ENCODE measurements at regions not wholly inside any gene's neighbourhood (a gene's known extent, or its start where the extent isn't known, plus 50 kb on each side); places are given as distances from the start of the nearest gene placed in this dataset.

- DNase-seq (no peak), ATAC-seq (no peak)
- H3K36me3 Mint-ChIP-seq (ENCODE audit: low read depth) = no peaks in the 10 kb centered on the region
- H3K4me1 Mint-ChIP-seq = no peaks in the 10 kb centered on the region
- no peak overlapping the region for H3K4me3 Mint-ChIP-seq
- H3K27me3 Mint-ChIP-seq = no peaks in the 10 kb centered on the region
- no peak overlapping the region for H3K27ac Mint-ChIP-seq
- peaks cover 8% of the 10 kb centered on the region for H3K9me3 Mint-ChIP-seq
Measured at GRCh38 chr7:45391618-45392451, 182.3 kb upstream of the ADCY1 start.

DNA sequence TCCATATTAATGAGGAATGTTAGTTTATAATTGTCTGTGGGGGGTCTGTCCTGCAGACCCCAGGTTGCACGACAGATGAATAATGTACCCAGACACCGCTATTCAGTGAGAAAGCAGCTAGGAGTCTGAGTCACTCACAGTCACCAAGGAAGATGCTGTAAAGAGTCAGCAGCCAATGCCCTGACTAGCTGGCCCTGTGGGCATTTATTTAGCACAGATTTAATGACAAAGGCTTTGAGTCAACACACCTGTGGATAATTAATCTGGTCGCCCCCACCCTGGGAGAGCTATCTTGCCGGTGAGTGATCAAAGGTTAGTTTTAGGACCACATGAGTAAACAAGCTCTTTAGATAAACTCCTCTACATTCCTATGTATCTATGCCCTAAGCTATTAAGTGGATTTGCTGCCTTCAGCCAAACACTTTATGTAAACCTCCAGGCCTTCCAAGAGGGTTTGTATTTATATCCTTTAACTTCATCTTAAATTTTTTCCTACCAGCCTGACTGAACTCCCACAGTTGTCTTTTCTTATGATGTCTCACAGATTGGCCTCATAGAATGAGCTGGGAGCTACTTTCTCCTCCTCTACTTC, 180.0 kb upstream of the ADCY1 start:
- ATAC-seq (no peak), DNase-seq (no peak)
- Mint-ChIP-seq H3K27ac (no peak overlapping the region), H3K4me1 (no peaks in the 10 kb centered on the region), H3K9me3 (peaks cover 8% of the 10 kb centered on the region), H3K4me3 (no peak overlapping the region), H3K27me3 (peaks cover 1% of the 10 kb centered on the region), H3K36me3 (ENCODE audit: low read depth) (no peaks in the 10 kb centered on the region)

- H3K4me3 Mint-ChIP-seq = no peak overlapping the region
- DNase-seq (no peak), ATAC-seq (no peak)
- H3K9me3 Mint-ChIP-seq = peaks cover 13% of the 10 kb centered on the region
- H3K36me3 Mint-ChIP-seq (ENCODE audit: low read depth) = no peaks in the 10 kb centered on the region
- peaks cover 4% of the 10 kb centered on the region for H3K27me3 Mint-ChIP-seq
- H3K4me1 Mint-ChIP-seq = peaks cover 11% of the 10 kb centered on the region
- H3K27ac Mint-ChIP-seq = no peak overlapping the region
Measured at GRCh38 chr7:45399069-45399468, 175.1 kb upstream of the ADCY1 start.

GRCh38 chr7:45400680-45401079, 173.5 kb upstream of the ADCY1 start:
- Mint-ChIP-seq H3K27ac (no peak overlapping the region), H3K4me1 (peaks cover 11% of the 10 kb centered on the region), H3K27me3 (peaks cover 7% of the 10 kb centered on the region), H3K4me3 (no peak overlapping the region), H3K9me3 (peaks cover 13% of the 10 kb centered on the region), H3K36me3 (ENCODE audit: low read depth) (no peaks in the 10 kb centered on the region)
- DNase-seq = no peak
- no peak for ATAC-seq

DNA sequence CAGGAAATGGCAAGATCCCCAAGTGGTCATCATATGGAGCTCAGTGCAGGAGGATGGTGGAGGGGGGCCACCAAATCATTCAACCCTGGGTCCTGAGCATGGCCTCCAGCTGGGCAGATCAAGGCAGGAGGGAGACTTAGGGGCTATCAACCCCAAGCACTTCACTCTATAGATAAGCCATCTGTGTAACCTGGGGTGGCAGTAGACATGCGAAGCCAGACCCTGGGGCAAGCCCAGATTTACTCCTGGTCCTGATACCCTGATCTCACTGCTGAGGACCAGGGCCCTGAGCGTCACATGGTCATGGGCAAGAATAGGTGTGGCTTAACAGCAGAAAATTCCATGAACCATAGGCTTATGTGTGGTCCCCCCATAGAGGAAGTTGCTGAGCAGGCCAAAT, 173.0 kb upstream of the ADCY1 start:
- Mint-ChIP-seq H3K27me3 (peaks cover 7% of the 10 kb centered on the region), H3K36me3 (ENCODE audit: low read depth) (no peaks in the 10 kb centered on the region), H3K4me1 (peaks cover 11% of the 10 kb centered on the region), H3K9me3 (peaks cover 9% of the 10 kb centered on the region), H3K27ac (no peak overlapping the region), H3K4me3 (no peak overlapping the region)
- no peak for DNase-seq
- ATAC-seq = no peak

- peaks cover 11% of the 10 kb centered on the region for H3K4me1 Mint-ChIP-seq
- H3K27me3 Mint-ChIP-seq = peaks cover 7% of the 10 kb centered on the region
- peaks cover 5% of the 10 kb centered on the region for H3K9me3 Mint-ChIP-seq
- H3K27ac Mint-ChIP-seq = no peak overlapping the region
- no peak overlapping the region for H3K4me3 Mint-ChIP-seq
- DNase-seq (no peak), ATAC-seq (no peak)
- no peaks in the 10 kb centered on the region for H3K36me3 Mint-ChIP-seq (ENCODE audit: low read depth)
Measured at GRCh38 chr7:45401851-45402250, 172.3 kb upstream of the ADCY1 start.

GRCh38 chr7:45402480-45403218, 171.5 kb upstream of the ADCY1 start:
- Mint-ChIP-seq H3K4me3 (no peak overlapping the region), H3K36me3 (ENCODE audit: low read depth) (no peaks in the 10 kb centered on the region), H3K27ac (peak overlapping the region; percentile 73), H3K4me1 (peaks cover 11% of the 10 kb centered on the region), H3K9me3 (peaks cover 5% of the 10 kb centered on the region), H3K27me3 (peaks cover 7% of the 10 kb centered on the region)
- no peak for DNase-seq
- ATAC-seq = peak; percentile 79

GRCh38 chr7:45404622-45405021, 169.5 kb upstream of the ADCY1 start:
- H3K4me3 Mint-ChIP-seq = no peak overlapping the region
- peaks cover 11% of the 10 kb centered on the region for H3K4me1 Mint-ChIP-seq
- ATAC-seq = no peak
- DNase-seq = no peak
- H3K9me3 Mint-ChIP-seq = peaks cover 5% of the 10 kb centered on the region
- no peak overlapping the region for H3K27ac Mint-ChIP-seq
- no peaks in the 10 kb centered on the region for H3K36me3 Mint-ChIP-seq (ENCODE audit: low read depth)
- H3K27me3 Mint-ChIP-seq = peaks cover 8% of the 10 kb centered on the region

DNA sequence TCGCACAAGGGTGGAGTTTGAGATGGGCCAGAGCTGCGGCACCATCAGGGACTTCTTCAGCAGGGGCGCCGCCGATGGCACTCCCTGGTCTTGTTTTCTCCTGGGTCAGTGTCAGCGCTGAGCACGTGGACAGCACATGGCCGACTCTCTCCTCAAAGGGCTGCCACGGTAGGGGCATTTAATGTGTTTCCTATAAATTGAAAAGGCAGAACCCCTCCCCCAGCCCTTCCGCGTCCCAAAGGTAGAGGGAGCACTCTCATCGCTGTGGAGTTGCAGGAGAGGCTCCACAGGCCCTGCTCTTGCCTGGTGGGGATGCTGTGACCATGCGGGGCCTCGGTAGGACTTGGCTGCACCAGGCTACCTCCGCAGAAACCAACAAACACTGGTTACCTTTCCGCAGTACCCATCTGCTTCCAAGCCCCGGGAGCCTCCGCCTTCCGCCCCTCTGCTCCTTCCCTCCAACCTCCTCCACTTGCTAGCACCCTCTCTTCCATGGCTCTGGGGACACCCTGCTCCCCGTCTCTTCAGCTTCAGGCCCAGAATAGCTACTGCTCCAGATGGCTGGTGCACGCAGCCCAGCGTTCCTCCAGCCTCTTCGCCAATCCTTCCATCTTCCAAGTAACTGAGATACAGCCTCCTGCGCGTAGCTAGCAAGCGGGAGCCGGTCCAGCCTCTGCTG, 166.3 kb upstream of the ADCY1 start:
- DNase-seq (no peak), ATAC-seq (no peak)
- Mint-ChIP-seq H3K36me3 (ENCODE audit: low read depth) (no peaks in the 10 kb centered on the region), H3K4me1 (peaks cover 2% of the 10 kb centered on the region), H3K9me3 (peaks cover 9% of the 10 kb centered on the region), H3K4me3 (no peak overlapping the region), H3K27me3 (peaks cover 6% of the 10 kb centered on the region), H3K27ac (no peak overlapping the region)

- ATAC-seq (no peak), DNase-seq (no peak)
- Mint-ChIP-seq H3K27me3 (peaks cover 5% of the 10 kb centered on the region), H3K36me3 (ENCODE audit: low read depth) (no peaks in the 10 kb centered on the region), H3K27ac (no peak overlapping the region), H3K4me3 (no peak overlapping the region), H3K4me1 (no peaks in the 10 kb centered on the region), H3K9me3 (peaks cover 8% of the 10 kb centered on the region)
Measured at GRCh38 chr7:45408409-45408737, 165.8 kb upstream of the ADCY1 start.

GRCh38 chr7:45410893-45411292, 163.3 kb upstream of the ADCY1 start:
- Mint-ChIP-seq H3K27me3 (peaks cover 2% of the 10 kb centered on the region), H3K9me3 (peaks cover 3% of the 10 kb centered on the region), H3K27ac (no peak overlapping the region), H3K4me1 (no peaks in the 10 kb centered on the region), H3K4me3 (no peak overlapping the region), H3K36me3 (ENCODE audit: low read depth) (no peaks in the 10 kb centered on the region)
- DNase-seq (no peak), ATAC-seq (no peak)

- H3K27ac Mint-ChIP-seq = no peak overlapping the region
Measured at GRCh38 chr7:45413419-45413818, 160.7 kb upstream of the ADCY1 start.

GRCh38 chr7:45414226-45414625, 159.9 kb upstream of the ADCY1 start:
- Mint-ChIP-seq H3K4me3 (no peak overlapping the region), H3K27me3 (peaks cover 4% of the 10 kb centered on the region), H3K36me3 (ENCODE audit: low read depth) (no peaks in the 10 kb centered on the region), H3K27ac (no peak overlapping the region), H3K4me1 (peaks cover 5% of the 10 kb centered on the region), H3K9me3 (peaks cover 3% of the 10 kb centered on the region)
- ATAC-seq (no peak), DNase-seq (no peak)

More at GRCh38 chr7:45413419-45413818, 160.7 kb upstream of the ADCY1 start:
- peaks cover 5% of the 10 kb centered on the region for H3K4me1 Mint-ChIP-seq
- no peak overlapping the region for H3K4me3 Mint-ChIP-seq
- H3K36me3 Mint-ChIP-seq (ENCODE audit: low read depth) = no peaks in the 10 kb centered on the region
- peaks cover 3% of the 10 kb centered on the region for H3K9me3 Mint-ChIP-seq
- H3K27me3 Mint-ChIP-seq = peaks cover 5% of the 10 kb centered on the region
- no peak for ATAC-seq
- no peak for DNase-seq

- Mint-ChIP-seq H3K27ac (no peak overlapping the region), H3K4me1 (peaks cover 5% of the 10 kb centered on the region), H3K36me3 (ENCODE audit: low read depth) (no peaks in the 10 kb centered on the region), H3K27me3 (peaks cover 6% of the 10 kb centered on the region), H3K4me3 (no peak overlapping the region), H3K9me3 (peaks cover 3% of the 10 kb centered on the region)
- no peak for ATAC-seq
- no peak for DNase-seq
Measured at GRCh38 chr7:45415265-45415664, 158.9 kb upstream of the ADCY1 start.

All from activated naive CD8-positive, alpha-beta T cell treated with anti-CD3 and anti-CD28 coated beads, Interleukin-2, amount 50 U/mL, for 24 hours (primary cell).